ENCODE measurements at regions not wholly inside any gene's neighbourhood (a gene's known extent, or its start where the extent isn't known, plus 50 kb on each side); places are given as distances from the start of the nearest gene placed in this dataset.

DNA sequence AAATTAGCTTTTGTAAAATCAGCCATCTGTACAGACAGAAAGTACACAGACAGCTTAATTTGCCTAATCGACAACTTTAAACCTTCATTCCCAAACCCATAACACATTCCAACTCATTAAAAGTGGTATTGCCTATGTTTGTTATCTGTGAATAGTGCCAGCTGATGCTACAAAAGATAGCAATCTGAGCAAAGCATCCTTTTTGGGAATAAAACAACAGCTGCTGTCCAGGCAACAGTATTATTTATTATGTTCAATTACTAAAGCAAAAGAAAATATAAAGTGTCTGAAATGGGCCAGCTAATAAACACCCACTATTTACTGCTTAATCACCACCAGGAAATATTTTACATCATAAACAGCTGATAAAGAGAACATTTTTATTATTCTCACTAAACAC lies 134.8 kb upstream of the ABI3BP start:
- POLR2A ChIA-PET, result interaction anchor here (0.6 to 1.8 kb wide), 2 partner anchors 24 to 92 kb away, joined by 4 to 5 read pairs; no protein-coding TSS in a partner anchor
- no peak overlapping the region for H3K27ac Mint-ChIP-seq (ENCODE audit: low read depth, unreplicated experiment)
- peaks cover 9% of the 10 kb centered on the region for H3K9me3 Mint-ChIP-seq (ENCODE audit: unreplicated experiment)
- H3K36me3 Mint-ChIP-seq (ENCODE audit: insufficient read depth, unreplicated experiment), result no peaks in the 10 kb centered on the region
- no peaks in the 10 kb centered on the region for H3K27me3 Mint-ChIP-seq (ENCODE audit: insufficient read depth, unreplicated experiment)
- H3K4me3 Mint-ChIP-seq (ENCODE audit: unreplicated experiment), result no peak overlapping the region
- no peak for DNase-seq (ENCODE audit: unreplicated experiment)
- H3K4me1 Mint-ChIP-seq (ENCODE audit: insufficient read depth, unreplicated experiment), result peaks cover 2% of the 10 kb centered on the region
- CTCF ChIA-PET, result interaction anchor here (1.2 kb wide), 1 partner anchor 9 kb away, joined by 3 read pairs; no protein-coding TSS in a partner anchor
- intact Hi-C loops (cut with micrococcal nuclease), result no loop called here
- no TSS peak for BruUV-seq (replicated peaks)
- TF ChIP-seq, protein P1, sequence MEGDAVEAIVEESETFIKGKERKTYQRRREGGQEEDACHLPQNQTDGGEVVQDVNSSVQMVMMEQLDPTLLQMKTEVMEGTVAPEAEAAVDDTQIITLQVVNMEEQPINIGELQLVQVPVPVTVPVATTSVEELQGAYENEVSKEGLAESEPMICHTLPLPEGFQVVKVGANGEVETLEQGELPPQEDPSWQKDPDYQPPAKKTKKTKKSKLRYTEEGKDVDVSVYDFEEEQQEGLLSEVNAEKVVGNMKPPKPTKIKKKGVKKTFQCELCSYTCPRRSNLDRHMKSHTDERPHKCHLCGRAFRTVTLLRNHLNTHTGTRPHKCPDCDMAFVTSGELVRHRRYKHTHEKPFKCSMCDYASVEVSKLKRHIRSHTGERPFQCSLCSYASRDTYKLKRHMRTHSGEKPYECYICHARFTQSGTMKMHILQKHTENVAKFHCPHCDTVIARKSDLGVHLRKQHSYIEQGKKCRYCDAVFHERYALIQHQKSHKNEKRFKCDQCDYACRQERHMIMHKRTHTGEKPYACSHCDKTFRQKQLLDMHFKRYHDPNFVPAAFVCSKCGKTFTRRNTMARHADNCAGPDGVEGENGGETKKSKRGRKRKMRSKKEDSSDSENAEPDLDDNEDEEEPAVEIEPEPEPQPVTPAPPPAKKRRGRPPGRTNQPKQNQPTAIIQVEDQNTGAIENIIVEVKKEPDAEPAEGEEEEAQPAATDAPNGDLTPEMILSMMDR (IDR thresholded peaks at IDR 0.05; ENCODE audit: unreplicated experiment), result no peak

DNA sequence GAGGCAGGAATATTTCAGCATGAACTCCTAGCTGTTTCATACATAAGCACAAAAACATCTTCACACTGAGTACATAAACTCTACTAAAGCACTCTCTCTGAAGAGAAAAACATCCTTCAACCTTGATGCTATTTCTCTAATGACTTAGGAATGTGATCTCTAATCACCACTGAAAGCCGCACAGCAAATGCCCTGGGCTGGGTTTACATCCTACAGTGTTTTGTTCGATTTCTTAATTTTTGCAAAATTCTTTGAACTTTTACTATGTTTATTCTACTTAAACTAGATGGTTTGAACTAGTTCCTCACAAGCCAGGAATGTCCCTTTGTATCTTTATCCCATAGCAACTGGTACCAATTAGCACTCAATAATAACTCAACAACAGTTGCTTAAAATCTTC lies 130.9 kb upstream of the ABI3BP start:
- H3K4me3 Mint-ChIP-seq (ENCODE audit: unreplicated experiment), result no peak overlapping the region
- intact Hi-C loops (cut with micrococcal nuclease), result no loop called here
- H3K27ac Mint-ChIP-seq (ENCODE audit: low read depth, unreplicated experiment), result no peak overlapping the region
- DNase-seq (ENCODE audit: unreplicated experiment), result no peak
- no peaks in the 10 kb centered on the region for H3K36me3 Mint-ChIP-seq (ENCODE audit: insufficient read depth, unreplicated experiment)
- TF ChIP-seq, protein P1 (IDR thresholded peaks at IDR 0.05; ENCODE audit: unreplicated experiment), result no peak
- no peaks in the 10 kb centered on the region for H3K27me3 Mint-ChIP-seq (ENCODE audit: insufficient read depth, unreplicated experiment)
- H3K4me1 Mint-ChIP-seq (ENCODE audit: insufficient read depth, unreplicated experiment), result peaks cover 15% of the 10 kb centered on the region
- ChIA-PET POLR2A (no interaction called here), CTCF (interaction anchor here (0.7 kb wide), 1 partner anchor 251 kb away, joined by 3 read pairs; no protein-coding TSS in a partner anchor)
- BruUV-seq (replicated peaks), result no TSS peak
- H3K9me3 Mint-ChIP-seq (ENCODE audit: unreplicated experiment), result no peaks in the 10 kb centered on the region

DNA sequence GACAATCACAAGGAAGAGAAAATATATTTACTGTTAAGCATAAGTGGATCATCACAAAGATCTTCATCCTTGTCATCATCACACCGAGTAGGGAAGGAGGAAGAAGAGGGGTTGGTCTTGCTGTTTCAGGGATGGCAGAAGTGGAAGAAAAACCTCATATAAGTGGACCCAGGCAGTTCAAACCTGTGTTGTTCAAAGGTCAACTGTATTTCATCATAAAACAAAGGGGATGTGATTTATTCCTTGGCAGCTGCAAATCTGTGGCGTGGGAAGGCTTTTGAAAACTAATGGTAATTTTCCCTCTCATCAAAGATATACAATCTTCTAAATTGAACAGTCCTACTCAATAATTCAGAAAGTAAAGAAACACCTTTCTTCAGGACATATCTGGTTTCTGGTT lies 129.9 kb upstream of the ABI3BP start:
- Mint-ChIP-seq H3K9me3 (ENCODE audit: unreplicated experiment) (no peaks in the 10 kb centered on the region), H3K4me1 (ENCODE audit: insufficient read depth, unreplicated experiment) (peaks cover 15% of the 10 kb centered on the region), H3K36me3 (ENCODE audit: insufficient read depth, unreplicated experiment) (no peaks in the 10 kb centered on the region), H3K27me3 (ENCODE audit: insufficient read depth, unreplicated experiment) (no peaks in the 10 kb centered on the region), H3K4me3 (ENCODE audit: unreplicated experiment) (no peak overlapping the region), H3K27ac (ENCODE audit: low read depth, unreplicated experiment) (no peak overlapping the region)
- intact Hi-C loops (cut with micrococcal nuclease), result no loop called here
- TF ChIP-seq, protein P1 (IDR thresholded peaks at IDR 0.05; ENCODE audit: unreplicated experiment), result no peak
- CTCF ChIA-PET, result interaction anchor here (0.6 kb wide), 2 partner anchors 27 to 261 kb away, joined by 3 to 4 read pairs; no protein-coding TSS in a partner anchor
- DNase-seq (ENCODE audit: unreplicated experiment), result no peak
- POLR2A ChIA-PET, result no interaction called here
- BruUV-seq (replicated peaks), result no TSS peak

DNA sequence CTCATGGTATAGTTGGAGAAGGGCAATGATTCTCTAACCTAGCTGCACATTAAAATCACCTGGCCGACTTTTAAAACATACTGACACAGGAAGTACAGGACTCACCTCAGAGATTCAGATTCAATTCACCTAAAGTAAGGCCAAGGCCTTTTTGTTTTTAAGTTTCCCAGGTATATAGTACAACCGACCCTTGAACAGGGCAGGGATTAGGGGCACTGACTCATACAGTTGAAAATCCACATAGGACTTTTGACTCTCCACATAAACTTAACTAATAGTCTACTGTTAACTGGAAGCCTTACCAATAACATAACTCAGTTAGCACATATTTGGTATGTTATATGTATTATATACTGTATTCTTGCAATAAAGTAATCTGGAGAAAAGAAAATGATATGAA lies 129.5 kb upstream of the ABI3BP start:
- intact Hi-C loops (cut with micrococcal nuclease), result no loop called here
- Mint-ChIP-seq H3K36me3 (ENCODE audit: insufficient read depth, unreplicated experiment) (no peaks in the 10 kb centered on the region), H3K4me1 (ENCODE audit: insufficient read depth, unreplicated experiment) (peaks cover 15% of the 10 kb centered on the region), H3K4me3 (ENCODE audit: unreplicated experiment) (no peak overlapping the region), H3K27ac (ENCODE audit: low read depth, unreplicated experiment) (no peak overlapping the region), H3K27me3 (ENCODE audit: insufficient read depth, unreplicated experiment) (no peaks in the 10 kb centered on the region), H3K9me3 (ENCODE audit: unreplicated experiment) (no peaks in the 10 kb centered on the region)
- ChIA-PET CTCF (interaction anchor here (0.6 kb wide), 1 partner anchor 27 kb away, joined by 3 read pairs; no protein-coding TSS in a partner anchor), POLR2A (no interaction called here)
- TF ChIP-seq, protein P1 (IDR thresholded peaks at IDR 0.05; ENCODE audit: unreplicated experiment), result no peak
- BruUV-seq (replicated peaks), result no TSS peak
- DNase-seq (ENCODE audit: unreplicated experiment), result no peak

Data from MCF 10A (cell line).